Kidney (tissue), 13 donors: ENCODE measurements at regions not wholly inside any gene's neighbourhood (a gene's known extent, or its start where the extent isn't known, plus 50 kb on each side); places are given as distances from the start of the nearest gene placed in this dataset.

Source experiments
- DNase-seq, 5 donors: peaks; one replicate each; pipeline ENCODE4 v3.0.0-alpha.2; 2013 to 2020
- FAIRE-seq: peaks from 2 replicates; lab custom pipeline; 2012; peaks lifted over from hg19 to GRCh38; lab: Jason Lieb, UNC
- H3K27ac ChIP-seq, 2 donors: one replicate each; pipeline ENCODE4 v1.7.0; 2013; ENCODE audit warnings: low read depth in 2 of 2, low read length in 2 of 2, inconsistent platforms in 1 of 2
- H3K27me3 ChIP-seq: one replicate; pipeline ENCODE4 v1.7.1; 2013; ENCODE audit warnings: low read length, inconsistent platforms; ENCODE audit not compliant: control insufficient read depth, insufficient read depth
- H3K36me3 ChIP-seq, 3 donors: one replicate each; pipeline versions ENCODE4 v1.7.0 to v1.7.1; 2013; ENCODE audit warnings: low read length in 3 of 3, control low read depth in 1 of 3, inconsistent platforms in 1 of 3; ENCODE audit not compliant: insufficient read depth in 3 of 3, control insufficient read depth in 2 of 3
- H3K4me1 ChIP-seq, 3 donors: one replicate each; pipeline versions ENCODE4 v1.7.0 to v1.7.1; 2013; ENCODE audit warnings: low read length in 3 of 3, inconsistent platforms in 1 of 3, low read depth in 1 of 3; ENCODE audit not compliant: control insufficient read depth in 2 of 3, insufficient read depth in 2 of 3
- H3K4me3 ChIP-seq, 3 donors: one replicate each; pipeline versions ENCODE4 v1.7.0 to v1.8.1; 2013; ENCODE audit warnings: low read length in 3 of 3, control low read depth in 1 of 3, inconsistent platforms in 1 of 3
- H3K9ac ChIP-seq, 3 donors: one replicate each; pipeline versions ENCODE4 v1.7.0 to v1.7.1; 2013; ENCODE audit warnings: low read length in 3 of 3, control low read depth in 1 of 3, inconsistent platforms in 1 of 3
- H3K9me3 ChIP-seq, 3 donors: one replicate each; pipeline versions ENCODE4 v1.7.0 to v1.7.1; 2013; ENCODE audit warnings: low read length in 3 of 3, control low read depth in 1 of 3, inconsistent platforms in 1 of 3; ENCODE audit not compliant: control insufficient read depth in 2 of 3, insufficient read depth in 1 of 3
- CTCF ChIP-seq: IDR thresholded peaks from 3 replicates; pipeline ENCODE4 v1.5.1; 2012; ENCODE audit warnings: mild to moderate bottlenecking, moderate library complexity, borderline replicate concordance; ENCODE audit not compliant: insufficient read depth; ENCODE audit errors: extremely low read depth
- intact Hi-C: fragments of 100-400 bp; cut with DNase I; formaldehyde crosslinking; loops from one replicate; pipeline ENCODE4 v1.11.1; 2022
- donor health status: control.
- donor health status: control.
- donor health status: control.
- donor health status: control.
- donor health status: control.
- donor health status: DM: yes; HTN: yes; CAD: no.
- donor health status: Normal renal cell carcinoma (clear cell type).

GRCh38 chr13:47539317-47539716 lies 461.8 kb downstream of the SUCLA2 start:
- Histone ChIP-seq H3K4me1 (no peaks in the 10 kb centered on the region), H3K27ac (no peak overlapping the region), H3K9me3 (no peaks in the 10 kb centered on the region), H3K4me3 (no peak overlapping the region), H3K36me3 (no peaks in the 10 kb centered on the region), H3K27me3 (no peaks in the 10 kb centered on the region), H3K9ac (no peak overlapping the region)
- no peak for TF ChIP-seq CTCF
- DNase-seq (no peak), FAIRE-seq (no peak)
- intact Hi-C loops = no loop called here

DNA sequence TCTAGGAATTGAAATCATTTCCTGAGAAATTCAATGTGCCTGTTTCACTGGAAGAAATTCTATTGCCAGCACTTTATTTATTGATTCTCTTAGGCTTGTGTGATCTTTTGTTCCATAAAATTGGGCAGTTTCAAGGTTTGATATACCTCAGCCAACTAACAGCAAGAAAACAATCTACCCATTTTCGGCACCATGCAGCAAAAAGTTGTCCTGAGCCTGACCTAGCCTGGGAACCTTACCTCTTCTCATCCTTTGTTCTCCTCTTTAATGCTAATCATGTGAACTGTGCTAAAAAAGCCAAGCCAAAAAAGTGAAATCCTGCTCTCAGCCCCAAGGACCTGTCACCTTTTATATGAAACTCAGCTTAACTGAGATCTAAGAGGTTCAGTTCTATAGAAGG lies 477.3 kb downstream of the SUCLA2 start:
- no peaks in the 10 kb centered on the region for H3K36me3 ChIP-seq
- TF ChIP-seq CTCF = no peak
- no peak overlapping the region for H3K4me3 ChIP-seq
- H3K27me3 ChIP-seq = no peaks in the 10 kb centered on the region
- no peak for FAIRE-seq
- no peak overlapping the region for H3K27ac ChIP-seq
- H3K4me1 ChIP-seq = no peaks in the 10 kb centered on the region
- H3K9me3 ChIP-seq = no peaks in the 10 kb centered on the region
- intact Hi-C loops = no loop called here
- DNase-seq = no peak
- no peak overlapping the region for H3K9ac ChIP-seq

- FAIRE-seq (no peak), DNase-seq (no peak)
- Histone ChIP-seq H3K4me1 (no peaks in the 10 kb centered on the region), H3K9ac (no peak overlapping the region), H3K27me3 (no peaks in the 10 kb centered on the region), H3K36me3 (no peaks in the 10 kb centered on the region), H3K9me3 (no peaks in the 10 kb centered on the region), H3K27ac (no peak overlapping the region), H3K4me3 (no peak overlapping the region)
- TF ChIP-seq CTCF = no peak
- intact Hi-C loops = no loop called here
Measured at GRCh38 chr13:47521890-47522487, 479.1 kb downstream of the SUCLA2 start.

GRCh38 chr13:47519626-47520025 lies 481.4 kb downstream of the SUCLA2 start:
- TF ChIP-seq CTCF = no peak
- no peak overlapping the region for H3K27ac ChIP-seq
- no peak for DNase-seq
- H3K4me3 ChIP-seq = no peak overlapping the region
- no peak overlapping the region for H3K9ac ChIP-seq
- no peaks in the 10 kb centered on the region for H3K9me3 ChIP-seq
- no peaks in the 10 kb centered on the region for H3K4me1 ChIP-seq
- no peaks in the 10 kb centered on the region for H3K36me3 ChIP-seq
- no peak for FAIRE-seq
- H3K27me3 ChIP-seq = no peaks in the 10 kb centered on the region
- intact Hi-C loops = no loop called here
